ENCODE measurements at regions not wholly inside any gene's neighbourhood (a gene's known extent, or its start where the extent isn't known, plus 50 kb on each side); places are given as distances from the start of the nearest gene placed in this dataset.

DNA sequence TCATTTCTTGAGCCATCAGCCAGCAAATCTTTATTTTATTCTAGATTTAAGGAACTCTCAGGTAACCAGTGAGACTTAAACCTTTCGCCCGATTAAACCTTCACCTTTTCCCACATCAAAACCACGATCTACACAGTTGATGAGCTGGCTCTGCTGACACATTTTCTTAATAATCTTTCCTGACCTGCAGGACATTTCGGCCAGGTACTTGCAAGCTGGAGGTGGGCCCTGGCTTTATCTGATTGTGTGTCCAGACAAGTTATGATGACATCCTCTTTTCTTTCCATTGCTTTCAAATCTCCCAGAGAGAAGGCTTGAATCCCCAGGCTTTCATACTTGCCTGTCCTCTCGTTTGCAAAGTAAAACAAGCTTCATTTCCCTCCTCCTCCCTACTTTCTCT is 144.2 kb downstream of the EFNB2 start:
- H3K79me2 ChIP-seq (ENCODE audit: insufficient read depth, low read length): no peaks in the 10 kb centered on the region
- DNase-seq (ENCODE audit: low read depth, low spot score): no peak
- no peak for ATAC-seq
- H3K27ac ChIP-seq (ENCODE audit: low read depth, low read length): no peak overlapping the region
- ChIA-PET POLR2A (no interaction called here), CTCF (no interaction called here), RAD21 (ENCODE audit: low non-redundant PET in 1 of 2, low total read pairs in 2 of 2, uncharacterized antibody in 2 of 2, unreplicated experiment in 2 of 2) (no interaction called here)
- H3K4me3 ChIP-seq (replicated peaks in 1 of 2; ENCODE audit: low read depth in 1 of 2, low read length in 2 of 2): no peak overlapping the region
- no peaks in the 10 kb centered on the region for H3K36me3 ChIP-seq (ENCODE audit: control insufficient read depth in 1 of 2, insufficient read depth in 2 of 2, low read length in 2 of 2)
- H3K27me3 ChIP-seq (ENCODE audit: insufficient read depth, low read length): no peaks in the 10 kb centered on the region
- TF ChIP-seq FOSL1 (IDR thresholded peaks at IDR 0.05; ENCODE audit: low read depth) (no peak), CEBPB (IDR thresholded peaks at IDR 0.05; ENCODE audit: low read depth) (no peak), ELF1 (IDR thresholded peaks at IDR 0.05; ENCODE audit: borderline replicate concordance, low read depth) (no peak), EGR1 (IDR thresholded peaks at IDR 0.05; ENCODE audit: low read depth) (no peak), ZNF274 (IDR thresholded peaks at IDR 0.05; ENCODE audit: low read depth, low read length) (no peak), SRF (IDR thresholded peaks at IDR 0.05; ENCODE audit: low read depth) (no peak), POLR2A (IDR thresholded peaks at IDR 0.05; ENCODE audit: borderline replicate concordance, extremely low read depth, insufficient read depth, insufficient read length) (no peak), TCF7L2 (IDR thresholded peaks at IDR 0.05; ENCODE audit: borderline replicate concordance, extremely low read depth, insufficient read depth, insufficient read length) (no peak), CBX3 (IDR thresholded peaks at IDR 0.05; ENCODE audit: low read depth) (no peak), RAD21 (IDR thresholded peaks at IDR 0.05; ENCODE audit: low read depth) (no peak), POLR2AphosphoS5 (IDR thresholded peaks at IDR 0.05; ENCODE audit: low read depth, low read length) (no peak), JUND (IDR thresholded peaks at IDR 0.05) (no peak)
- TF ChIP-seq, protein P1, sequence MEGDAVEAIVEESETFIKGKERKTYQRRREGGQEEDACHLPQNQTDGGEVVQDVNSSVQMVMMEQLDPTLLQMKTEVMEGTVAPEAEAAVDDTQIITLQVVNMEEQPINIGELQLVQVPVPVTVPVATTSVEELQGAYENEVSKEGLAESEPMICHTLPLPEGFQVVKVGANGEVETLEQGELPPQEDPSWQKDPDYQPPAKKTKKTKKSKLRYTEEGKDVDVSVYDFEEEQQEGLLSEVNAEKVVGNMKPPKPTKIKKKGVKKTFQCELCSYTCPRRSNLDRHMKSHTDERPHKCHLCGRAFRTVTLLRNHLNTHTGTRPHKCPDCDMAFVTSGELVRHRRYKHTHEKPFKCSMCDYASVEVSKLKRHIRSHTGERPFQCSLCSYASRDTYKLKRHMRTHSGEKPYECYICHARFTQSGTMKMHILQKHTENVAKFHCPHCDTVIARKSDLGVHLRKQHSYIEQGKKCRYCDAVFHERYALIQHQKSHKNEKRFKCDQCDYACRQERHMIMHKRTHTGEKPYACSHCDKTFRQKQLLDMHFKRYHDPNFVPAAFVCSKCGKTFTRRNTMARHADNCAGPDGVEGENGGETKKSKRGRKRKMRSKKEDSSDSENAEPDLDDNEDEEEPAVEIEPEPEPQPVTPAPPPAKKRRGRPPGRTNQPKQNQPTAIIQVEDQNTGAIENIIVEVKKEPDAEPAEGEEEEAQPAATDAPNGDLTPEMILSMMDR (IDR thresholded peaks at IDR 0.05 in 2 of 3, conservative IDR thresholded peaks at IDR 0.05 in 1 of 3; ENCODE audit: borderline replicate concordance in 1 of 3, insufficient read depth in 1 of 3, low read depth in 2 of 3, low read length in 2 of 3): no peak
- TF ChIP-seq, protein P2, sequence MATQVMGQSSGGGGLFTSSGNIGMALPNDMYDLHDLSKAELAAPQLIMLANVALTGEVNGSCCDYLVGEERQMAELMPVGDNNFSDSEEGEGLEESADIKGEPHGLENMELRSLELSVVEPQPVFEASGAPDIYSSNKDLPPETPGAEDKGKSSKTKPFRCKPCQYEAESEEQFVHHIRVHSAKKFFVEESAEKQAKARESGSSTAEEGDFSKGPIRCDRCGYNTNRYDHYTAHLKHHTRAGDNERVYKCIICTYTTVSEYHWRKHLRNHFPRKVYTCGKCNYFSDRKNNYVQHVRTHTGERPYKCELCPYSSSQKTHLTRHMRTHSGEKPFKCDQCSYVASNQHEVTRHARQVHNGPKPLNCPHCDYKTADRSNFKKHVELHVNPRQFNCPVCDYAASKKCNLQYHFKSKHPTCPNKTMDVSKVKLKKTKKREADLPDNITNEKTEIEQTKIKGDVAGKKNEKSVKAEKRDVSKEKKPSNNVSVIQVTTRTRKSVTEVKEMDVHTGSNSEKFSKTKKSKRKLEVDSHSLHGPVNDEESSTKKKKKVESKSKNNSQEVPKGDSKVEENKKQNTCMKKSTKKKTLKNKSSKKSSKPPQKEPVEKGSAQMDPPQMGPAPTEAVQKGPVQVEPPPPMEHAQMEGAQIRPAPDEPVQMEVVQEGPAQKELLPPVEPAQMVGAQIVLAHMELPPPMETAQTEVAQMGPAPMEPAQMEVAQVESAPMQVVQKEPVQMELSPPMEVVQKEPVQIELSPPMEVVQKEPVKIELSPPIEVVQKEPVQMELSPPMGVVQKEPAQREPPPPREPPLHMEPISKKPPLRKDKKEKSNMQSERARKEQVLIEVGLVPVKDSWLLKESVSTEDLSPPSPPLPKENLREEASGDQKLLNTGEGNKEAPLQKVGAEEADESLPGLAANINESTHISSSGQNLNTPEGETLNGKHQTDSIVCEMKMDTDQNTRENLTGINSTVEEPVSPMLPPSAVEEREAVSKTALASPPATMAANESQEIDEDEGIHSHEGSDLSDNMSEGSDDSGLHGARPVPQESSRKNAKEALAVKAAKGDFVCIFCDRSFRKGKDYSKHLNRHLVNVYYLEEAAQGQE (IDR thresholded peaks at IDR 0.05; ENCODE audit: low read depth): no peak
- TF ChIP-seq, protein P3, sequence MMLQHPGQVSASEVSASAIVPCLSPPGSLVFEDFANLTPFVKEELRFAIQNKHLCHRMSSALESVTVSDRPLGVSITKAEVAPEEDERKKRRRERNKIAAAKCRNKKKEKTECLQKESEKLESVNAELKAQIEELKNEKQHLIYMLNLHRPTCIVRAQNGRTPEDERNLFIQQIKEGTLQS (IDR thresholded peaks at IDR 0.05): no peak
- no peaks in the 10 kb centered on the region for H3K9me2 ChIP-seq (ENCODE audit: insufficient read depth)
- no peak overlapping the region for H3K4me2 ChIP-seq (ENCODE audit: low read length)
- H3K9ac ChIP-seq (ENCODE audit: low read length): no peak overlapping the region
- no peak overlapping the region for H2AFZ ChIP-seq (ENCODE audit: low read depth, low read length, poor library complexity, severe bottlenecking)
- H3K9me3 ChIP-seq (ENCODE audit: control insufficient read depth in 1 of 2, insufficient read depth in 1 of 2, low read depth in 1 of 2, low read length in 2 of 2): no peaks in the 10 kb centered on the region
- no peaks in the 10 kb centered on the region for H4K20me1 ChIP-seq (ENCODE audit: insufficient read depth)
- BruUV-seq (replicated peaks): no TSS peak
- intact Hi-C loops (cut with micrococcal nuclease): no loop called here
- H3K4me1 ChIP-seq (ENCODE audit: control insufficient read depth in 1 of 2, insufficient read depth in 2 of 2, low read length in 2 of 2): peaks cover 0 to 5% of the 10 kb centered on the region in 2 experiments; a peak in 2 of 4 replicates

Measured in HCT116 (cell line).